Gastroesophageal sphincter (tissue), 3 donors: ENCODE measurements at regions not wholly inside any gene's neighbourhood (a gene's known extent, or its start where the extent isn't known, plus 50 kb on each side); places are given as distances from the start of the nearest gene placed in this dataset.

Experiments used
- CTCF ChIP-seq, 4 experiments: fragments of 200-600 bp in 2 of 4; fragments of 450-650 bp in 2 of 4; sonication (generic) in 1 of 4; IDR thresholded peaks; one replicate each; pipeline ENCODE4 v1.5.1; 2017 to 2019; ENCODE audit warnings: antibody characterized with exemption in 4 of 4, mild to moderate bottlenecking in 2 of 4, moderate library complexity in 2 of 4
- EP300 ChIP-seq: sonication (generic); formaldehyde crosslinking; IDR thresholded peaks from one replicate; pipeline ENCODE4 v1.6.1; 2017; ENCODE audit warnings: antibody characterized with exemption, mild to moderate bottlenecking
- POLR2A ChIP-seq, 2 donors: fragments of 450-650 bp; IDR thresholded peaks; one replicate each; pipeline ENCODE4 v1.6.1; 2017; ENCODE audit warnings: antibody characterized with exemption in 2 of 2, mild to moderate bottlenecking in 2 of 2, moderate library complexity in 1 of 2

GRCh38 chr1:185666582-185666981 lies 67.6 kb upstream of the HMCN1 start:
- TF ChIP-seq POLR2A (IDR thresholded peaks at IDR 0.05) (no peak), EP300 (no peak), CTCF (IDR thresholded peaks at IDR 0.05) (no peak)
